ENCODE measurements at regions not wholly inside any gene's neighbourhood (a gene's known extent, or its start where the extent isn't known, plus 50 kb on each side); places are given as distances from the start of the nearest gene placed in this dataset.

DNA sequence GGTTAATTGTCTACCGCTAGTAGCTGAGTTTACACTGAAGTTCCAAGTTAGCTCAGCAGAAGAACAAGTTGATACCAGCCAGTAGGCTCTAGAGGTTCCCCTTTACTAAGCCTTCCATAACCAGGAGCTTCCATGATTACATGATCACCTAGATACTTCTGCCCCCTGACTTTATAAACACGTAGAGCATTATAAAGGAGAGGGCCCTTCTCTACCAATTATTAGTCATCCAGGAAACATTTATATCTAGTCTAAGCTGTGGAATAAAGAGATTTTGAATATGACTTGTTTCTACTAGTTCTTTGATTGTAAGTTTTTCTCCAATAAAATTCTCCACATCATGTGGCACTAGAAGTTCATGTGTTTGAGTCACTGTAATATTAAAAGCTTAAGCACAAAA, 818.1 kb upstream of the PCDH10 start:
- H3K9me3 ChIP-seq (ENCODE audit: low read length): no peaks in the 10 kb centered on the region
- no peaks in the 10 kb centered on the region for H3K79me2 ChIP-seq (replicated peaks; ENCODE audit: insufficient read depth, low read length)
- H3K36me3 ChIP-seq (ENCODE audit: insufficient read depth, low read length): no peaks in the 10 kb centered on the region
- TF ChIP-seq, protein P1, sequence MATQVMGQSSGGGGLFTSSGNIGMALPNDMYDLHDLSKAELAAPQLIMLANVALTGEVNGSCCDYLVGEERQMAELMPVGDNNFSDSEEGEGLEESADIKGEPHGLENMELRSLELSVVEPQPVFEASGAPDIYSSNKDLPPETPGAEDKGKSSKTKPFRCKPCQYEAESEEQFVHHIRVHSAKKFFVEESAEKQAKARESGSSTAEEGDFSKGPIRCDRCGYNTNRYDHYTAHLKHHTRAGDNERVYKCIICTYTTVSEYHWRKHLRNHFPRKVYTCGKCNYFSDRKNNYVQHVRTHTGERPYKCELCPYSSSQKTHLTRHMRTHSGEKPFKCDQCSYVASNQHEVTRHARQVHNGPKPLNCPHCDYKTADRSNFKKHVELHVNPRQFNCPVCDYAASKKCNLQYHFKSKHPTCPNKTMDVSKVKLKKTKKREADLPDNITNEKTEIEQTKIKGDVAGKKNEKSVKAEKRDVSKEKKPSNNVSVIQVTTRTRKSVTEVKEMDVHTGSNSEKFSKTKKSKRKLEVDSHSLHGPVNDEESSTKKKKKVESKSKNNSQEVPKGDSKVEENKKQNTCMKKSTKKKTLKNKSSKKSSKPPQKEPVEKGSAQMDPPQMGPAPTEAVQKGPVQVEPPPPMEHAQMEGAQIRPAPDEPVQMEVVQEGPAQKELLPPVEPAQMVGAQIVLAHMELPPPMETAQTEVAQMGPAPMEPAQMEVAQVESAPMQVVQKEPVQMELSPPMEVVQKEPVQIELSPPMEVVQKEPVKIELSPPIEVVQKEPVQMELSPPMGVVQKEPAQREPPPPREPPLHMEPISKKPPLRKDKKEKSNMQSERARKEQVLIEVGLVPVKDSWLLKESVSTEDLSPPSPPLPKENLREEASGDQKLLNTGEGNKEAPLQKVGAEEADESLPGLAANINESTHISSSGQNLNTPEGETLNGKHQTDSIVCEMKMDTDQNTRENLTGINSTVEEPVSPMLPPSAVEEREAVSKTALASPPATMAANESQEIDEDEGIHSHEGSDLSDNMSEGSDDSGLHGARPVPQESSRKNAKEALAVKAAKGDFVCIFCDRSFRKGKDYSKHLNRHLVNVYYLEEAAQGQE (IDR thresholded peaks at IDR 0.05; ENCODE audit: borderline replicate concordance): no peak
- no peak for TF ChIP-seq EP300 (conservative IDR thresholded peaks at IDR 0.05; ENCODE audit: poor library complexity, severe bottlenecking)
- TF ChIP-seq RAD21 (conservative IDR thresholded peaks at IDR 0.05): no peak
- no peak for TF ChIP-seq EZH2 (IDR thresholded peaks at IDR 0.05; ENCODE audit: borderline replicate concordance, insufficient read depth, low read length, poor library complexity, severe bottlenecking)
- no peaks in the 10 kb centered on the region for H3K9me2 ChIP-seq (ENCODE audit: insufficient read depth, low read length)
- no peak overlapping the region for H3K9ac ChIP-seq (ENCODE audit: low read length)
- H3K27ac ChIP-seq (ENCODE audit: low read length): no peak overlapping the region
- H4K20me1 ChIP-seq (ENCODE audit: insufficient read depth): no peaks in the 10 kb centered on the region
- no peak overlapping the region for H2AFZ ChIP-seq (ENCODE audit: low read depth, low read length)
- no peak overlapping the region for H3K4me3 ChIP-seq (ENCODE audit: low read length)
- no peak overlapping the region for H3K4me2 ChIP-seq (ENCODE audit: low read length)
- no peaks in the 10 kb centered on the region for H3K27me3 ChIP-seq (ENCODE audit: insufficient read depth, low read depth, low read length)
- H3F3A ChIP-seq (ENCODE audit: insufficient read depth, low read length, poor library complexity, severe bottlenecking): no peaks in the 10 kb centered on the region

DNA sequence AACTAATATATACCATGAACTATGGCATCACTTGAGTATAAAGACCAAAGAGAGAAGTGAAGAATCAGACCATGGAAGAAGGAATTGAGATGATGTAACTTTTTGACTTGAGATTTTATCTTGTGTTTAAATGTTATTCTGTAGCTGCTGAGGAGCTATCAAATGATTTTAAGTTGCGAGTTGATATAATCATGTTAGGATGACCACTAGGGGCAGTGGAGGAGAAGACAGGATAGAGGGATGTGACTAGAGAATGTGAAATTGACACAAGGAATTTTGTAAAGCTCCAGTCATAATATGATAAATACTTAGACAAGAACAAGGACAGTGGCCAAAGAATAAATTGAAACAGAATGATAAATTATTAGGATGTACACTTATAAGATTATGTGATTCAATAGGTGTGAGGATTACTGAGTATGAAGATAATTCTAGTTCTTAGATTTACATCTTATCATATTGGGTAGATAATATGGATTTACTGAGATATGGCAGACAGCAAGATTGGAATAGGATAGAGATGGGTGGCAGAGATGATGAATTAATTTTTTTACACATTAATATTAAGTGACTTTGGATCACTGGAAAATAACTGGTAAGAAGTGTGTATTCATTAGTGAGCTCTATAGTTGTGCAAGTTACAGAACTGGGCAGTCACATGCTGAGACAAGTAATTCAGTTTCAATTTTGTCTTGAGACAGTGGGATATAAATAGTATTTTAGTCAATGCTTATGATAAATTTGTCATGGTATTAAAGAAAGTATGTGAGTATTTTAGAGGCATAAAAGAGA, 816.0 kb upstream of the PCDH10 start:
- no peak overlapping the region for H3K27ac ChIP-seq (ENCODE audit: low read length)
- no peaks in the 10 kb centered on the region for H3K79me2 ChIP-seq (replicated peaks; ENCODE audit: insufficient read depth, low read length)
- H3F3A ChIP-seq (ENCODE audit: insufficient read depth, low read length, poor library complexity, severe bottlenecking): no peaks in the 10 kb centered on the region
- H2AFZ ChIP-seq (ENCODE audit: low read depth, low read length): no peak overlapping the region
- H3K4me3 ChIP-seq (ENCODE audit: low read length): no peak overlapping the region
- no peaks in the 10 kb centered on the region for H3K27me3 ChIP-seq (ENCODE audit: insufficient read depth, low read depth, low read length)
- no peak overlapping the region for H3K4me2 ChIP-seq (ENCODE audit: low read length)
- H3K9me2 ChIP-seq (ENCODE audit: insufficient read depth, low read length): no peaks in the 10 kb centered on the region
- H4K20me1 ChIP-seq (ENCODE audit: insufficient read depth): no peaks in the 10 kb centered on the region
- H3K9me3 ChIP-seq (ENCODE audit: low read length): no peaks in the 10 kb centered on the region
- TF ChIP-seq MXI1 (conservative IDR thresholded peaks at IDR 0.05; ENCODE audit: poor library complexity, severe bottlenecking) (no peak), RAD21 (conservative IDR thresholded peaks at IDR 0.05) (no peak), POLR2AphosphoS5 (IDR thresholded peaks at IDR 0.05) (no peak), EP300 (conservative IDR thresholded peaks at IDR 0.05; ENCODE audit: poor library complexity, severe bottlenecking) (no peak), EZH2 (IDR thresholded peaks at IDR 0.05; ENCODE audit: borderline replicate concordance, insufficient read depth, low read length, poor library complexity, severe bottlenecking) (no peak), SMC3 (conservative IDR thresholded peaks at IDR 0.05; ENCODE audit: poor library complexity) (no peak), TAF1 (IDR thresholded peaks at IDR 0.05; ENCODE audit: low read depth) (no peak)
- TF ChIP-seq, protein P1 (IDR thresholded peaks at IDR 0.05; ENCODE audit: borderline replicate concordance): no peak
- TF ChIP-seq, protein P2, sequence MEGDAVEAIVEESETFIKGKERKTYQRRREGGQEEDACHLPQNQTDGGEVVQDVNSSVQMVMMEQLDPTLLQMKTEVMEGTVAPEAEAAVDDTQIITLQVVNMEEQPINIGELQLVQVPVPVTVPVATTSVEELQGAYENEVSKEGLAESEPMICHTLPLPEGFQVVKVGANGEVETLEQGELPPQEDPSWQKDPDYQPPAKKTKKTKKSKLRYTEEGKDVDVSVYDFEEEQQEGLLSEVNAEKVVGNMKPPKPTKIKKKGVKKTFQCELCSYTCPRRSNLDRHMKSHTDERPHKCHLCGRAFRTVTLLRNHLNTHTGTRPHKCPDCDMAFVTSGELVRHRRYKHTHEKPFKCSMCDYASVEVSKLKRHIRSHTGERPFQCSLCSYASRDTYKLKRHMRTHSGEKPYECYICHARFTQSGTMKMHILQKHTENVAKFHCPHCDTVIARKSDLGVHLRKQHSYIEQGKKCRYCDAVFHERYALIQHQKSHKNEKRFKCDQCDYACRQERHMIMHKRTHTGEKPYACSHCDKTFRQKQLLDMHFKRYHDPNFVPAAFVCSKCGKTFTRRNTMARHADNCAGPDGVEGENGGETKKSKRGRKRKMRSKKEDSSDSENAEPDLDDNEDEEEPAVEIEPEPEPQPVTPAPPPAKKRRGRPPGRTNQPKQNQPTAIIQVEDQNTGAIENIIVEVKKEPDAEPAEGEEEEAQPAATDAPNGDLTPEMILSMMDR (IDR thresholded peaks at IDR 0.05; ENCODE audit: poor library complexity, severe bottlenecking): no peak
- no peaks in the 10 kb centered on the region for H3K36me3 ChIP-seq (ENCODE audit: insufficient read depth, low read length)
- no peak overlapping the region for H3K9ac ChIP-seq (ENCODE audit: low read length)
